ENCODE measurements at regions not wholly inside any gene's neighbourhood (a gene's known extent, or its start where the extent isn't known, plus 50 kb on each side); places are given as distances from the start of the nearest gene placed in this dataset.

GRCh38 chr20:50285376-50286173 lies 94.9 kb downstream of the CEBPB start:
- no peak for TF ChIP-seq CTCF (IDR thresholded peaks at IDR 0.05; ENCODE audit: insufficient read depth, low read length, poor library complexity, severe bottlenecking)
- no peak for TF ChIP-seq EZH2phosphoT487 (conservative IDR thresholded peaks at IDR 0.05; ENCODE audit: low read length)
- no peak overlapping the region for H3K4me3 ChIP-seq (ENCODE audit: insufficient read depth, low read length, poor library complexity, severe bottlenecking)
- no peak overlapping the region for H3K9ac ChIP-seq (ENCODE audit: low read length)
- no peak overlapping the region for H2AFZ ChIP-seq (ENCODE audit: low read depth, low read length, severe bottlenecking)
- no peaks in the 10 kb centered on the region for H3K36me3 ChIP-seq (ENCODE audit: low read length)
- H3K27ac ChIP-seq (ENCODE audit: low read depth, low read length): no peak overlapping the region
- H3K4me2 ChIP-seq (ENCODE audit: low read depth, low read length, poor library complexity, severe bottlenecking): no peak overlapping the region
- H3K79me2 ChIP-seq (ENCODE audit: insufficient read depth, low read length): no peaks in the 10 kb centered on the region
- no peaks in the 10 kb centered on the region for H3K9me3 ChIP-seq (ENCODE audit: insufficient read depth, low read length)
- H3K9me2 ChIP-seq (replicated peaks; ENCODE audit: insufficient read depth, low read length): no peaks in the 10 kb centered on the region
- H3F3A ChIP-seq (ENCODE audit: insufficient read depth): no peaks in the 10 kb centered on the region
- no peaks in the 10 kb centered on the region for H3K27me3 ChIP-seq (ENCODE audit: low read length)
- H4K20me1 ChIP-seq (ENCODE audit: low read depth, low read length): no peaks in the 10 kb centered on the region

GRCh38 chr20:50286174-50286511 lies 95.5 kb downstream of the CEBPB start:
- no peak overlapping the region for H3K4me2 ChIP-seq (ENCODE audit: low read depth, low read length, poor library complexity, severe bottlenecking)
- TF ChIP-seq EZH2phosphoT487 (conservative IDR thresholded peaks at IDR 0.05; ENCODE audit: low read length) (no peak), CTCF (IDR thresholded peaks at IDR 0.05; ENCODE audit: insufficient read depth, low read length, poor library complexity, severe bottlenecking) (no peak)
- H3K79me2 ChIP-seq (ENCODE audit: insufficient read depth, low read length): no peaks in the 10 kb centered on the region
- H4K20me1 ChIP-seq (ENCODE audit: low read depth, low read length): no peaks in the 10 kb centered on the region
- no peak overlapping the region for H3K9ac ChIP-seq (ENCODE audit: low read length)
- H3F3A ChIP-seq (ENCODE audit: insufficient read depth): no peaks in the 10 kb centered on the region
- H3K36me3 ChIP-seq (ENCODE audit: low read length): no peaks in the 10 kb centered on the region
- H2AFZ ChIP-seq (ENCODE audit: low read depth, low read length, severe bottlenecking): no peak overlapping the region
- H3K27me3 ChIP-seq (ENCODE audit: low read length): no peaks in the 10 kb centered on the region
- no peaks in the 10 kb centered on the region for H3K9me2 ChIP-seq (replicated peaks; ENCODE audit: insufficient read depth, low read length)
- H3K4me3 ChIP-seq (ENCODE audit: insufficient read depth, low read length, poor library complexity, severe bottlenecking): no peak overlapping the region
- H3K9me3 ChIP-seq (ENCODE audit: insufficient read depth, low read length): no peaks in the 10 kb centered on the region
- H3K27ac ChIP-seq (ENCODE audit: low read depth, low read length): no peak overlapping the region

- Histone ChIP-seq H3K4me3 (ENCODE audit: insufficient read depth, low read length, poor library complexity, severe bottlenecking) (no peak overlapping the region), H3K27me3 (ENCODE audit: low read length) (no peaks in the 10 kb centered on the region), H3K36me3 (ENCODE audit: low read length) (no peaks in the 10 kb centered on the region), H3K79me2 (ENCODE audit: insufficient read depth, low read length) (no peaks in the 10 kb centered on the region), H3K9me3 (ENCODE audit: insufficient read depth, low read length) (no peaks in the 10 kb centered on the region), H3F3A (ENCODE audit: insufficient read depth) (no peaks in the 10 kb centered on the region), H3K4me2 (ENCODE audit: low read depth, low read length, poor library complexity, severe bottlenecking) (no peak overlapping the region), H3K27ac (ENCODE audit: low read depth, low read length) (no peak overlapping the region), H3K9me2 (replicated peaks; ENCODE audit: insufficient read depth, low read length) (no peaks in the 10 kb centered on the region), H4K20me1 (ENCODE audit: low read depth, low read length) (no peaks in the 10 kb centered on the region), H3K9ac (ENCODE audit: low read length) (no peak overlapping the region), H2AFZ (ENCODE audit: low read depth, low read length, severe bottlenecking) (no peak overlapping the region)
- TF ChIP-seq CTCF (IDR thresholded peaks at IDR 0.05; ENCODE audit: insufficient read depth, low read length, poor library complexity, severe bottlenecking) (no peak), EZH2phosphoT487 (conservative IDR thresholded peaks at IDR 0.05; ENCODE audit: low read length) (no peak)
These were observed 96.0 kb downstream of the CEBPB start for GRCh38 chr20:50286609-50287008.

All from SU-DHL-6 (cell line).